H9 (cell line): ENCODE measurements at regions not wholly inside any gene's neighbourhood (a gene's known extent, or its start where the extent isn't known, plus 50 kb on each side); places are given as distances from the start of the nearest gene placed in this dataset.

Experiments used
- DNase-seq: peaks from one replicate; pipeline ENCODE4 v3.0.0-alpha.2; 2017
- H2AFZ ChIP-seq: one replicate; pipeline ENCODE4 v1.6.1; 2013; ENCODE audit warnings: mild to moderate bottlenecking, low read length, control low read depth, moderate library complexity
- H2AK5ac ChIP-seq: 2 replicates; pipeline ENCODE4 v1.6.1; 2013; ENCODE audit warnings: low read length, control low read depth, mixed read lengths; ENCODE audit not compliant: insufficient read length
- H2BK120ac ChIP-seq: one replicate; pipeline ENCODE4 v1.6.1; 2013; ENCODE audit warnings: low read depth, mild to moderate bottlenecking, low read length, control low read depth, inconsistent platforms; ENCODE audit not compliant: poor library complexity, severe bottlenecking
- H2BK12ac ChIP-seq: 2 replicates; pipeline ENCODE4 v1.6.1; 2013; ENCODE audit warnings: low read length, control low read depth, mixed read lengths, low read depth; ENCODE audit not compliant: insufficient read length
- H2BK15ac ChIP-seq: 2 replicates; pipeline ENCODE4 v1.6.1; 2013; ENCODE audit warnings: low read depth, low read length, control low read depth
- H2BK20ac ChIP-seq: one replicate; pipeline ENCODE4 v1.6.1; 2013; ENCODE audit warnings: low read depth, mild to moderate bottlenecking, low read length, control low read depth, inconsistent platforms; ENCODE audit not compliant: poor library complexity, severe bottlenecking
- H2BK5ac ChIP-seq: 2 replicates; pipeline ENCODE4 v1.6.1; 2013; ENCODE audit warnings: low read length, control low read depth, mixed read lengths; ENCODE audit not compliant: insufficient read length
- H3K14ac ChIP-seq: 2 replicates; pipeline ENCODE4 v1.6.1; 2013; ENCODE audit warnings: low read length, control low read depth; ENCODE audit not compliant: insufficient read depth
- H3K18ac ChIP-seq: 2 replicates; pipeline ENCODE4 v1.6.1; 2013; ENCODE audit warnings: low read depth, mild to moderate bottlenecking, mixed read lengths, low read length, control low read depth; ENCODE audit not compliant: insufficient read length
- H3K23ac ChIP-seq: 2 replicates; pipeline ENCODE4 v1.6.1; 2013; ENCODE audit warnings: low read length, control low read depth, mixed read lengths, low read depth; ENCODE audit not compliant: insufficient read length
- H3K23me2 ChIP-seq: 2 replicates; pipeline ENCODE4 v1.6.1; 2013; ENCODE audit warnings: low read depth, mild to moderate bottlenecking, mixed read lengths, low read length, control low read depth; ENCODE audit not compliant: insufficient read length, poor library complexity, severe bottlenecking
- H3K27ac ChIP-seq: 2 replicates; pipeline ENCODE4 v1.5.1; 2013; ENCODE audit warnings: low read length, control low read depth, mixed read lengths, low read depth; ENCODE audit not compliant: insufficient read length
- H3K27me3 ChIP-seq: 2 replicates; pipeline ENCODE4 v1.6.1; 2013; ENCODE audit warnings: low read length, control low read depth, inconsistent platforms; ENCODE audit not compliant: insufficient read depth
- H3K4ac ChIP-seq: 2 replicates; pipeline ENCODE4 v1.6.1; 2013; ENCODE audit warnings: low read depth, mild to moderate bottlenecking, control low read depth, inconsistent platforms, low read length, moderate library complexity
- H3K4me1 ChIP-seq: 2 replicates; pipeline ENCODE4 v1.6.1; 2013; ENCODE audit warnings: low read length, control low read depth, inconsistent platforms; ENCODE audit not compliant: insufficient read depth
- H3K4me2 ChIP-seq: 2 replicates; pipeline ENCODE4 v1.6.1; 2013; ENCODE audit warnings: low read length, control low read depth, mixed read lengths; ENCODE audit not compliant: insufficient read length, insufficient read depth
- H3K56ac ChIP-seq: 2 replicates; pipeline ENCODE4 v1.6.1; 2013; ENCODE audit warnings: low read depth, mild to moderate bottlenecking, mixed read lengths, low read length, control low read depth; ENCODE audit not compliant: insufficient read length
- H3K79me1 ChIP-seq: 2 replicates; pipeline ENCODE4 v1.6.1; 2013; ENCODE audit warnings: low read depth, mild to moderate bottlenecking, moderate library complexity, low read length, control low read depth, inconsistent platforms; ENCODE audit not compliant: insufficient read depth, poor library complexity, severe bottlenecking
- H3K79me2 ChIP-seq: 2 replicates; pipeline ENCODE4 v1.6.1; 2013; ENCODE audit warnings: low read length, control low read depth, inconsistent platforms; ENCODE audit not compliant: insufficient read depth
- H3K9ac ChIP-seq: 2 replicates; pipeline ENCODE4 v1.6.1; 2013; ENCODE audit warnings: low read length, control low read depth, mixed read lengths; ENCODE audit not compliant: insufficient read length; ENCODE audit errors: extremely low read depth
- H3K9me3 ChIP-seq: one replicate; pipeline ENCODE4 v1.6.1; 2013; ENCODE audit warnings: low read depth, low read length, inconsistent platforms; ENCODE audit not compliant: control insufficient read depth
- H3T11ph ChIP-seq: one replicate; pipeline ENCODE4 v1.6.1; 2013; ENCODE audit warnings: mild to moderate bottlenecking, low read length, control low read depth, inconsistent platforms
- H4K20me1 ChIP-seq: one replicate; pipeline ENCODE4 v1.6.1; 2013; ENCODE audit not compliant: control insufficient read depth, insufficient read length, insufficient read depth
- H4K5ac ChIP-seq: 2 replicates; pipeline ENCODE4 v1.6.1; 2013; ENCODE audit warnings: low read depth, mild to moderate bottlenecking, mixed read lengths, low read length, control low read depth; ENCODE audit not compliant: insufficient read length
- H4K8ac ChIP-seq: replicated peaks from 2 replicates; pipeline ENCODE4 v1.6.1; 2013; ENCODE audit warnings: low read length, control low read depth, mixed read lengths, low read depth; ENCODE audit not compliant: insufficient read length
- H4K91ac ChIP-seq: 2 replicates; pipeline ENCODE4 v1.6.1; 2013; ENCODE audit warnings: low read depth, mild to moderate bottlenecking, moderate library complexity, mixed read lengths, low read length, control low read depth; ENCODE audit not compliant: insufficient read length
- H3K27ac Mint-ChIP-seq, 3 experiments: 2 replicates in 2 of 3; 3 replicates in 1 of 3; pipeline ENCODE4 v1.8.0; 2020 to 2021; ENCODE audit warnings: mixed read lengths in 3 of 3, mild to moderate bottlenecking in 1 of 3, moderate library complexity in 1 of 3
- H3K27me3 Mint-ChIP-seq: 2 replicates; pipeline ENCODE4 v1.8.0; 2021; ENCODE audit warnings: low read depth, mild to moderate bottlenecking, moderate library complexity, mixed read lengths
- H3K36me3 Mint-ChIP-seq, 3 experiments: 2 replicates in 2 of 3; 3 replicates in 1 of 3; pipeline ENCODE4 v1.8.0; 2020 to 2021; ENCODE audit warnings: low read depth in 3 of 3, mixed read lengths in 3 of 3; ENCODE audit not compliant: insufficient read depth in 1 of 3
- H3K4me1 Mint-ChIP-seq, 2 experiments: 2 replicates each; pipeline ENCODE4 v1.8.0; 2020; ENCODE audit warnings: mixed read lengths in 2 of 2
- H3K4me3 Mint-ChIP-seq, 2 experiments: 2 replicates in 1 of 2; 3 replicates in 1 of 2; pipeline ENCODE4 v1.8.0; 2020 to 2021; ENCODE audit warnings: mild to moderate bottlenecking in 2 of 2, mixed read lengths in 2 of 2, moderate library complexity in 1 of 2
- H3K9me3 Mint-ChIP-seq, 2 experiments: 2 replicates in 1 of 2; 3 replicates in 1 of 2; pipeline ENCODE4 v1.8.0; 2020; ENCODE audit warnings: mild to moderate bottlenecking in 2 of 2, mixed read lengths in 2 of 2, moderate library complexity in 1 of 2
- CTCF ChIP-seq: fragments of 200-600 bp; sonication (generic); conservative IDR thresholded peaks from 3 replicates; pipeline ENCODE4 v1.8.0; 2021; ENCODE audit warnings: antibody characterized with exemption, mild to moderate bottlenecking
- WGBS: extraction: QIAGEN DNeasy Blood & Tissue Kit; methylation state at CpG from one replicate; pipeline ENCODE4 v1.1.7; 2013; ENCODE audit warnings: missing lambda C conversion rate, low lambda C conversion rate, mixed read lengths; ENCODE audit not compliant: insufficient read length; ENCODE audit errors: extremely low coverage; 5-methylcytosine and 5-hydroxymethylcytosine counted together

- Histone ChIP-seq H3T11ph (no peak overlapping the region), H3K79me1 (no peaks in the 10 kb centered on the region), H2BK12ac (no peak overlapping the region), H2BK120ac (no peak overlapping the region), H3K4me2 (no peak overlapping the region), H4K20me1 (no peaks in the 10 kb centered on the region), H3K18ac (no peak overlapping the region), H2BK15ac (no peak overlapping the region), H2AFZ (no peak overlapping the region), H4K5ac (no peak overlapping the region), H3K9me3 (no peaks in the 10 kb centered on the region), H3K23ac (no peak overlapping the region), H2BK5ac (no peak overlapping the region), H4K8ac (no peak overlapping the region), H3K23me2 (no peaks in the 10 kb centered on the region), H3K14ac (no peak overlapping the region), H3K27me3 (no peaks in the 10 kb centered on the region), H2AK5ac (no peak overlapping the region), H3K4ac (no peak overlapping the region), H3K9ac (no peak overlapping the region), H3K56ac (no peak overlapping the region), H4K91ac (no peak overlapping the region), H2BK20ac (no peak overlapping the region), H3K79me2 (no peaks in the 10 kb centered on the region), H3K27ac (no peak overlapping the region), H3K4me1 (peaks cover 2% of the 10 kb centered on the region; the same call in 1 of the 2 replicates)
- H3K27ac Mint-ChIP-seq = no peak overlapping the region
- no CpG with 5 or more reads among the region's 1 CpG for WGBS
- no peak for DNase-seq
- H3K4me1 Mint-ChIP-seq = peaks cover 3 to 7% of the 10 kb centered on the region in 2 experiments; a peak in 2 of 4 replicates
- H3K9me3 Mint-ChIP-seq = no peaks in the 10 kb centered on the region; a peak in 1 of 5 replicates
- no peaks in the 10 kb centered on the region; the same call in 1 of the 2 replicates for H3K27me3 Mint-ChIP-seq
- no peak for TF ChIP-seq CTCF
- H3K4me3 Mint-ChIP-seq = no peak overlapping the region
- H3K36me3 Mint-ChIP-seq = no peaks in the 10 kb centered on the region
Measured at GRCh38 chr14:86052868-86053267, 522.9 kb downstream of the FLRT2 start.
